ENCODE measurements at regions not wholly inside any gene's neighbourhood (a gene's known extent, or its start where the extent isn't known, plus 50 kb on each side); places are given as distances from the start of the nearest gene placed in this dataset.

DNA sequence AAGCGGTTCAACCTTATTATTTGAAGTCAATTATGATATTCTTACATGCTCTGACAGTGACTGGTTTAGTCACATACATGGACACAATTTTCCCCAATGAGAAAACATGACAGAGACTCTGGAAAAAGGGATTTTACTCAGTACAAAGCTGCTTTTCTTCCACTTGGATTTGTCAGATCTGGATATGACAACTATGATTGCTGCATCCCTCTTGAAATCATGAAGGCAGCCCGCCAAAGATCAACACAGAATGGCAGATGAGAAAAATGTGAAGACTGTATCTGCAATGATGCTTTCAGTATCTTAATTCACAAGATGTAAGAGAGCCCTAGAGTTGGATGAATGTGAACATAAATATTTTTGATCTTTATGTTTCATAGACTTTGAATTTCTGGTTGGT lies 439.6 kb downstream of the CDH8 start:
- FAIRE-seq (no peak), DNase-seq (ENCODE audit: low read depth, low spot score) (no peak), ATAC-seq (no peak)
- ChIA-PET POLR2A (no interaction called here), SMC1A (ENCODE audit: uncharacterized antibody, unreplicated experiment) (no interaction called here), RAD21 (ENCODE audit: unreplicated experiment) (no interaction called here), CTCF (interaction anchor here (0.7 kb wide), 1 partner anchor 26 kb away, joined by 3 read pairs; no protein-coding TSS in a partner anchor)
- in situ Hi-C loops (cut with MboI) = no loop called here
- no peaks in the 10 kb centered on the region for H4K20me1 ChIP-seq (ENCODE audit: control insufficient read depth, insufficient read depth)
- no peak overlapping the region for H3K9ac ChIP-seq (ENCODE audit: control insufficient read depth, insufficient read depth, low read length)
- H3K9me3 ChIP-seq (replicated peaks; ENCODE audit: control insufficient read depth, insufficient read depth, low read length) = no peaks in the 10 kb centered on the region
- H3K36me3 ChIP-seq (ENCODE audit: control insufficient read depth in 2 of 2, insufficient read depth in 2 of 2, low read length in 1 of 2) = no peaks in the 10 kb centered on the region
- BruUV-seq (replicated peaks) = no TSS peak
- H3K4me1 ChIP-seq (ENCODE audit: control insufficient read depth, insufficient read depth, low read length) = no peaks in the 10 kb centered on the region
- no peak overlapping the region for H2AFZ ChIP-seq (ENCODE audit: control insufficient read depth, low read depth, low read length)
- H3K27ac ChIP-seq (ENCODE audit: control insufficient read depth, insufficient read depth) = no peak overlapping the region
- intact Hi-C loops (cut with micrococcal nuclease; ENCODE audit: unreplicated experiment) = no loop called here
- TF ChIP-seq TAF1 (IDR thresholded peaks at IDR 0.05; ENCODE audit: borderline replicate concordance, low read depth, low read length) (no peak), PAX5 (IDR thresholded peaks at IDR 0.05; ENCODE audit: borderline replicate concordance, low read depth, low read length) (no peak), POLR2A (IDR thresholded peaks at IDR 0.05; ENCODE audit: low read depth, low read length) (no peak), SP1 (IDR thresholded peaks at IDR 0.05; ENCODE audit: low read depth, low read length) (no peak)
- TF ChIP-seq, protein P1, sequence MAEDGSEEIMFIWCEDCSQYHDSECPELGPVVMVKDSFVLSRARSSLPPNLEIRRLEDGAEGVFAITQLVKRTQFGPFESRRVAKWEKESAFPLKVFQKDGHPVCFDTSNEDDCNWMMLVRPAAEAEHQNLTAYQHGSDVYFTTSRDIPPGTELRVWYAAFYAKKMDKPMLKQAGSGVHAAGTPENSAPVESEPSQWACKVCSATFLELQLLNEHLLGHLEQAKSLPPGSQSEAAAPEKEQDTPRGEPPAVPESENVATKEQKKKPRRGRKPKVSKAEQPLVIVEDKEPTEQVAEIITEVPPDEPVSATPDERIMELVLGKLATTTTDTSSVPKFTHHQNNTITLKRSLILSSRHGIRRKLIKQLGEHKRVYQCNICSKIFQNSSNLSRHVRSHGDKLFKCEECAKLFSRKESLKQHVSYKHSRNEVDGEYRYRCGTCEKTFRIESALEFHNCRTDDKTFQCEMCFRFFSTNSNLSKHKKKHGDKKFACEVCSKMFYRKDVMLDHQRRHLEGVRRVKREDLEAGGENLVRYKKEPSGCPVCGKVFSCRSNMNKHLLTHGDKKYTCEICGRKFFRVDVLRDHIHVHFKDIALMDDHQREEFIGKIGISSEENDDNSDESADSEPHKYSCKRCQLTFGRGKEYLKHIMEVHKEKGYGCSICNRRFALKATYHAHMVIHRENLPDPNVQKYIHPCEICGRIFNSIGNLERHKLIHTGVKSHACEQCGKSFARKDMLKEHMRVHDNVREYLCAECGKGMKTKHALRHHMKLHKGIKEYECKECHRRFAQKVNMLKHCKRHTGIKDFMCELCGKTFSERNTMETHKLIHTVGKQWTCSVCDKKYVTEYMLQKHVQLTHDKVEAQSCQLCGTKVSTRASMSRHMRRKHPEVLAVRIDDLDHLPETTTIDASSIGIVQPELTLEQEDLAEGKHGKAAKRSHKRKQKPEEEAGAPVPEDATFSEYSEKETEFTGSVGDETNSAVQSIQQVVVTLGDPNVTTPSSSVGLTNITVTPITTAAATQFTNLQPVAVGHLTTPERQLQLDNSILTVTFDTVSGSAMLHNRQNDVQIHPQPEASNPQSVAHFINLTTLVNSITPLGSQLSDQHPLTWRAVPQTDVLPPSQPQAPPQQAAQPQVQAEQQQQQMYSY (CRISPR knock-in tag; IDR thresholded peaks at IDR 0.05) = no peak
- H3K4me2 ChIP-seq (ENCODE audit: control insufficient read depth, insufficient read depth) = no peak overlapping the region
- no peaks in the 10 kb centered on the region for H3K79me2 ChIP-seq (ENCODE audit: control insufficient read depth, insufficient read depth, low read length)
- 22% methylated on average over 2 of the region's 2 CpGs for WGBS (ENCODE audit: insufficient coverage, insufficient replicate concordance, low lambda C conversion rate, missing lambda C conversion rate)
- no peaks in the 10 kb centered on the region for H3K27me3 ChIP-seq (replicated peaks in 1 of 2; ENCODE audit: control insufficient read depth in 2 of 2, insufficient read depth in 2 of 2, low read length in 1 of 2)
- H3K4me3 ChIP-seq = no peak overlapping the region

DNA sequence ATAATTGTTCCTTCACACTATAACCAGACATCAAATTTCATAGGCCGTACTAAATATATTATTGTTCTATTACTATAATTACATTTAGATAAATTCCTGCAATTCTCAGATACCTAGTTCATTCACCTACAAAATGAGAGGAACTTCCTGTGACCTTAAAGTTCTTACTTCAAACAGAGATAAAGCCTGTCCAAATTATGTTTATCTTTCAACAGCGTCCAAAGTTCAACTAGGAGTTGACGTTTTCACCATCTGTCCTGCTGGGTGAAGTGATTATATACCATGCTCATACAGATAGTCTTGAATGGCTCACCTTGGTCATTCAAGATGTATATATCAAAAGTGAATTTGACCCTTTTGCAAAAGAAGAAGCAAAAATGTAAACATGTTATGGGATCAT lies 440.6 kb downstream of the CDH8 start:
- H3K4me1 ChIP-seq (ENCODE audit: control insufficient read depth, insufficient read depth, low read length) = no peaks in the 10 kb centered on the region
- ChIA-PET SMC1A (ENCODE audit: uncharacterized antibody, unreplicated experiment) (no interaction called here), POLR2A (no interaction called here), RAD21 (ENCODE audit: unreplicated experiment) (no interaction called here), CTCF (no interaction called here)
- intact Hi-C loops (cut with micrococcal nuclease; ENCODE audit: unreplicated experiment) (no loop called here), in situ Hi-C loops (cut with MboI) (no loop called here)
- no peak overlapping the region for H3K27ac ChIP-seq (ENCODE audit: control insufficient read depth, insufficient read depth)
- WGBS (ENCODE audit: insufficient coverage, insufficient replicate concordance, low lambda C conversion rate, missing lambda C conversion rate) = 6% methylated on average over 3 of the region's 3 CpGs
- no peaks in the 10 kb centered on the region for H4K20me1 ChIP-seq (ENCODE audit: control insufficient read depth, insufficient read depth)
- BruUV-seq (replicated peaks) = no TSS peak
- no peaks in the 10 kb centered on the region for H3K9me3 ChIP-seq (replicated peaks; ENCODE audit: control insufficient read depth, insufficient read depth, low read length)
- TF ChIP-seq, protein P2, sequence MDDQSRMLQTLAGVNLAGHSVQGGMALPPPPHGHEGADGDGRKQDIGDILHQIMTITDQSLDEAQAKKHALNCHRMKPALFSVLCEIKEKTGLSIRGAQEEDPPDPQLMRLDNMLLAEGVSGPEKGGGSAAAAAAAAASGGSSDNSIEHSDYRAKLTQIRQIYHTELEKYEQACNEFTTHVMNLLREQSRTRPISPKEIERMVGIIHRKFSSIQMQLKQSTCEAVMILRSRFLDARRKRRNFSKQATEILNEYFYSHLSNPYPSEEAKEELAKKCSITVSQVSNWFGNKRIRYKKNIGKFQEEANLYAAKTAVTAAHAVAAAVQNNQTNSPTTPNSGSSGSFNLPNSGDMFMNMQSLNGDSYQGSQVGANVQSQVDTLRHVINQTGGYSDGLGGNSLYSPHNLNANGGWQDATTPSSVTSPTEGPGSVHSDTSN (IDR thresholded peaks at IDR 0.05; ENCODE audit: insufficient replicate concordance, low read depth, low read length) = no peak
- TF ChIP-seq SPI1 (IDR thresholded peaks at IDR 0.05; ENCODE audit: borderline replicate concordance, insufficient read depth, low read depth, low read length) (no peak), PML (IDR thresholded peaks at IDR 0.05; ENCODE audit: low read length) (no peak), ZSCAN29 (IDR thresholded peaks at IDR 0.05) (no peak)
- H3K9ac ChIP-seq (ENCODE audit: control insufficient read depth, insufficient read depth, low read length) = no peak overlapping the region
- H3K79me2 ChIP-seq (ENCODE audit: control insufficient read depth, insufficient read depth, low read length) = no peaks in the 10 kb centered on the region
- H3K27me3 ChIP-seq (replicated peaks in 1 of 2; ENCODE audit: control insufficient read depth in 2 of 2, insufficient read depth in 2 of 2, low read length in 1 of 2) = no peaks in the 10 kb centered on the region
- no peak overlapping the region for H2AFZ ChIP-seq (ENCODE audit: control insufficient read depth, low read depth, low read length)
- H3K4me2 ChIP-seq (ENCODE audit: control insufficient read depth, insufficient read depth) = no peak overlapping the region
- FAIRE-seq = no peak
- H3K4me3 ChIP-seq = no peak overlapping the region
- DNase-seq (ENCODE audit: low read depth, low spot score) = no peak
- no peak for ATAC-seq
- no peaks in the 10 kb centered on the region for H3K36me3 ChIP-seq (ENCODE audit: control insufficient read depth in 2 of 2, insufficient read depth in 2 of 2, low read length in 1 of 2)
